ENCODE measurements at regions not wholly inside any gene's neighbourhood (a gene's known extent, or its start where the extent isn't known, plus 50 kb on each side); places are given as distances from the start of the nearest gene placed in this dataset.

- no peaks in the 10 kb centered on the region for H3K9me3 Mint-ChIP-seq
- no peak overlapping the region for H3K4me3 ChIP-seq (ENCODE audit: low read length)
- no peak for TF ChIP-seq CTCF (IDR thresholded peaks at IDR 0.05)
- DNase-seq (no peak), ATAC-seq (no peak)
- no peak overlapping the region for H3K27ac Mint-ChIP-seq
- H3K27me3 ChIP-seq (ENCODE audit: control insufficient read depth, insufficient read depth, low read length) = peaks cover 37% of the 10 kb centered on the region
- H3K4me1 Mint-ChIP-seq = peaks cover 0 to 4% of the 10 kb centered on the region in 2 donors
- H3K4me3 Mint-ChIP-seq = no peak overlapping the region
- peaks cover 67 to 93% of the 10 kb centered on the region in 2 donors for H3K27me3 Mint-ChIP-seq (ENCODE audit: low read depth in 2 of 2)
- H3K9me3 ChIP-seq (ENCODE audit: control insufficient read depth, insufficient read depth, low read length) = no peaks in the 10 kb centered on the region
- 7% methylated on average over 50 of the region's 50 CpGs for WGBS (ENCODE audit: insufficient coverage)
- intact Hi-C loops (cut with micrococcal nuclease) = no loop called here
- no peak overlapping the region for H3K27ac ChIP-seq (ENCODE audit: low read length)
- H3K36me3 ChIP-seq (ENCODE audit: control insufficient read depth, insufficient read depth, low read length) = no peaks in the 10 kb centered on the region
- no peaks in the 10 kb centered on the region for H3K4me1 ChIP-seq (ENCODE audit: control insufficient read depth, insufficient read depth, low read length)
- peaks cover 7% of the 10 kb centered on the region for H3K36me3 Mint-ChIP-seq
These were observed 125.3 kb downstream of the TMEM174 start for GRCh38 chr5:73298251-73298771.

GRCh38 chr5:73297430-73297829 is 124.4 kb downstream of the TMEM174 start:
- Histone ChIP-seq H3K4me3 (ENCODE audit: low read length) (no peak overlapping the region), H3K4me1 (ENCODE audit: control insufficient read depth, insufficient read depth, low read length) (no peaks in the 10 kb centered on the region), H3K36me3 (ENCODE audit: control insufficient read depth, insufficient read depth, low read length) (no peaks in the 10 kb centered on the region), H3K9me3 (ENCODE audit: control insufficient read depth, insufficient read depth, low read length) (no peaks in the 10 kb centered on the region), H3K27me3 (ENCODE audit: control insufficient read depth, insufficient read depth, low read length) (peaks cover 37% of the 10 kb centered on the region), H3K27ac (ENCODE audit: low read length) (no peak overlapping the region)
- no peak for DNase-seq
- H3K9me3 Mint-ChIP-seq = no peaks in the 10 kb centered on the region
- H3K27ac Mint-ChIP-seq = no peak overlapping the region
- peaks cover under 1% of the 10 kb centered on the region for H3K36me3 Mint-ChIP-seq
- no peaks in the 10 kb centered on the region for H3K4me1 Mint-ChIP-seq
- H3K4me3 Mint-ChIP-seq = no peak overlapping the region
- ATAC-seq = no peak
- TF ChIP-seq CTCF (IDR thresholded peaks at IDR 0.05) = no peak
- 21% methylated on average over 4 of the region's 5 CpGs for WGBS (ENCODE audit: insufficient coverage)
- peaks cover 65 to 88% of the 10 kb centered on the region in 2 donors for H3K27me3 Mint-ChIP-seq (ENCODE audit: low read depth in 2 of 2)
- intact Hi-C loops (cut with micrococcal nuclease) = no loop called here

GRCh38 chr5:73296772-73297171 is 123.8 kb downstream of the TMEM174 start:
- WGBS (ENCODE audit: insufficient coverage) = 3% methylated on average over 4 of the region's 4 CpGs
- no peaks in the 10 kb centered on the region for H3K36me3 Mint-ChIP-seq
- H3K27me3 Mint-ChIP-seq (ENCODE audit: low read depth in 2 of 2) = peaks cover 65 to 88% of the 10 kb centered on the region in 2 donors
- no peaks in the 10 kb centered on the region for H3K4me1 Mint-ChIP-seq
- Histone ChIP-seq H3K36me3 (ENCODE audit: control insufficient read depth, insufficient read depth, low read length) (no peaks in the 10 kb centered on the region), H3K27me3 (ENCODE audit: control insufficient read depth, insufficient read depth, low read length) (peaks cover 32% of the 10 kb centered on the region), H3K4me3 (ENCODE audit: low read length) (no peak overlapping the region), H3K9me3 (ENCODE audit: control insufficient read depth, insufficient read depth, low read length) (no peaks in the 10 kb centered on the region), H3K4me1 (ENCODE audit: control insufficient read depth, insufficient read depth, low read length) (no peaks in the 10 kb centered on the region), H3K27ac (ENCODE audit: low read length) (no peak overlapping the region)
- DNase-seq (no peak), ATAC-seq (no peak)
- H3K27ac Mint-ChIP-seq = no peak overlapping the region
- intact Hi-C loops (cut with micrococcal nuclease) = no loop called here
- no peak for TF ChIP-seq CTCF (IDR thresholded peaks at IDR 0.05)
- H3K9me3 Mint-ChIP-seq = no peaks in the 10 kb centered on the region
- H3K4me3 Mint-ChIP-seq = no peak overlapping the region

GRCh38 chr5:73295921-73296320 is 122.9 kb downstream of the TMEM174 start:
- Mint-ChIP-seq H3K36me3 (no peaks in the 10 kb centered on the region), H3K4me1 (no peaks in the 10 kb centered on the region), H3K27ac (no peak overlapping the region), H3K27me3 (ENCODE audit: low read depth in 2 of 2) (peaks cover 67 to 88% of the 10 kb centered on the region in 2 donors), H3K9me3 (no peaks in the 10 kb centered on the region), H3K4me3 (no peak overlapping the region)
- DNase-seq = no peak
- H3K4me1 ChIP-seq (ENCODE audit: control insufficient read depth, insufficient read depth, low read length) = no peaks in the 10 kb centered on the region
- no peak overlapping the region for H3K27ac ChIP-seq (ENCODE audit: low read length)
- TF ChIP-seq CTCF (IDR thresholded peaks at IDR 0.05) = no peak
- no peaks in the 10 kb centered on the region for H3K36me3 ChIP-seq (ENCODE audit: control insufficient read depth, insufficient read depth, low read length)
- H3K4me3 ChIP-seq (ENCODE audit: low read length) = no peak overlapping the region
- H3K27me3 ChIP-seq (ENCODE audit: control insufficient read depth, insufficient read depth, low read length) = peaks cover 27% of the 10 kb centered on the region
- no peaks in the 10 kb centered on the region for H3K9me3 ChIP-seq (ENCODE audit: control insufficient read depth, insufficient read depth, low read length)
- intact Hi-C loops (cut with micrococcal nuclease) = no loop called here
- 16% methylated on average over 2 of the region's 4 CpGs for WGBS (ENCODE audit: insufficient coverage)
- no peak for ATAC-seq
